ENCODE measurements at regions not wholly inside any gene's neighbourhood (a gene's known extent, or its start where the extent isn't known, plus 50 kb on each side); places are given as distances from the start of the nearest gene placed in this dataset.

DNA sequence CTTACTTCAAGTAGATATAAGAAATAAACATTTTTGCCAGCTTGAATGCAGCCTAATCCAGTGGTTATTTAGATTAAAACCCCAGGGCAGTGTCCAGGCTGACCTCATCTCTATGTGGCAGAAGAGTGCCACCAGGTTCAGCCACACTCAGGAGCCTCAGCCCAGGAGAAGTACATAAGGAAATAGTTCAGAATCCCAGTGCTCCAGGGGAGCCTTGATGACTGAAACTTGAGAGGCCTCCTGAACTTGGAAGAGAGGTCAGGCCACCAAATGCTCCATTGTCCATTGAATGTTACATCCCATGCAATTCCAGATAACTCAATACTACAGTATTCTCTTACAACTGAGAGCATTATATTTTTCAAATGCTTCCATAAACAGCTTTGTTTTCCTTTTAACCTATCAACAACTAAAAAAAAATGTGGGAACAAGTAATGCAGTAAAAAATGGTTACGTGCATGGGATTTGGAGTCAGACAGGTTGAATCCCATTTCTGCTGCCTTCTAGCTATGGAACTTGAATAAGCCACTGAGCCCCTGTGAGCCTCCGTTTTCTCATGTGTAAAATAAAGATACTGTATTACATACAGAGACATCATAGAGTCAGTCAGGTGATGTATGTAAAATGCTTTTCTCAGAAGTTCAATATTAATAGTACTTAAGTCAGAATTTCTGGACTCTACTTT is 248.0 kb downstream of the PLPP3 start:
- TF ChIP-seq, protein P1, sequence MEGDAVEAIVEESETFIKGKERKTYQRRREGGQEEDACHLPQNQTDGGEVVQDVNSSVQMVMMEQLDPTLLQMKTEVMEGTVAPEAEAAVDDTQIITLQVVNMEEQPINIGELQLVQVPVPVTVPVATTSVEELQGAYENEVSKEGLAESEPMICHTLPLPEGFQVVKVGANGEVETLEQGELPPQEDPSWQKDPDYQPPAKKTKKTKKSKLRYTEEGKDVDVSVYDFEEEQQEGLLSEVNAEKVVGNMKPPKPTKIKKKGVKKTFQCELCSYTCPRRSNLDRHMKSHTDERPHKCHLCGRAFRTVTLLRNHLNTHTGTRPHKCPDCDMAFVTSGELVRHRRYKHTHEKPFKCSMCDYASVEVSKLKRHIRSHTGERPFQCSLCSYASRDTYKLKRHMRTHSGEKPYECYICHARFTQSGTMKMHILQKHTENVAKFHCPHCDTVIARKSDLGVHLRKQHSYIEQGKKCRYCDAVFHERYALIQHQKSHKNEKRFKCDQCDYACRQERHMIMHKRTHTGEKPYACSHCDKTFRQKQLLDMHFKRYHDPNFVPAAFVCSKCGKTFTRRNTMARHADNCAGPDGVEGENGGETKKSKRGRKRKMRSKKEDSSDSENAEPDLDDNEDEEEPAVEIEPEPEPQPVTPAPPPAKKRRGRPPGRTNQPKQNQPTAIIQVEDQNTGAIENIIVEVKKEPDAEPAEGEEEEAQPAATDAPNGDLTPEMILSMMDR (conservative IDR thresholded peaks at IDR 0.05; ENCODE audit: low read depth, low read length), result no peak
- TF ChIP-seq EZH2 (IDR thresholded peaks at IDR 0.05; ENCODE audit: low read length, unreplicated experiment), result no peak
